ENCODE measurements at regions not wholly inside any gene's neighbourhood (a gene's known extent, or its start where the extent isn't known, plus 50 kb on each side); places are given as distances from the start of the nearest gene placed in this dataset.

GRCh38 chr4:12393631-12394262 lies 965.1 kb upstream of the HS3ST1 start:
- in situ Hi-C loops (cut with HindIII; ENCODE audit: extremely low pct_ligation_motif_present, low pct_unique_long_range_greater_than_20kb): no loop called here
- intact Hi-C loops (cut with micrococcal nuclease; ENCODE audit: unreplicated experiment): no loop called here
- Histone ChIP-seq H3K4me3 (replicated peaks in 1 of 3; ENCODE audit: insufficient read depth in 1 of 3, low read depth in 2 of 3, low read length in 3 of 3) (no peak overlapping the region), H3K27ac (ENCODE audit: extremely low read length, insufficient read depth, low read length) (no peak overlapping the region), H4K20me1 (ENCODE audit: insufficient read depth, low read length) (no peaks in the 10 kb centered on the region), H3K27me3 (ENCODE audit: control insufficient read depth in 1 of 2, insufficient read depth in 2 of 2, low read length in 2 of 2) (no peaks in the 10 kb centered on the region), H3K36me3 (replicated peaks in 1 of 2; ENCODE audit: control insufficient read depth in 1 of 2, insufficient read depth in 2 of 2, low read length in 2 of 2) (no peaks in the 10 kb centered on the region), H3K4me1 (ENCODE audit: insufficient read depth, low read length) (no peaks in the 10 kb centered on the region), H3K79me2 (ENCODE audit: insufficient read depth, low read length) (no peaks in the 10 kb centered on the region), H3K9ac (ENCODE audit: insufficient read depth, low read depth, low read length) (no peak overlapping the region), H3K4me2 (ENCODE audit: low read depth, low read length) (no peak overlapping the region), H2AFZ (ENCODE audit: low read length) (no peak overlapping the region), H3K9me3 (ENCODE audit: low read length) (peaks cover 28% of the 10 kb centered on the region)
- WGBS (ENCODE audit: low lambda C conversion rate): 0% methylated on average over 2 of the region's 2 CpGs
- ChIA-PET POLR2A (no interaction called here), CTCF (ENCODE audit: low intra/inter-chr PET ratio, low total read pairs) (no interaction called here)
- no peak for TF ChIP-seq GLI4 (CRISPR knock-in tag; IDR thresholded peaks at IDR 0.05; ENCODE audit: borderline replicate concordance)
- TF ChIP-seq ZNF33B (CRISPR knock-in tag; IDR thresholded peaks at IDR 0.05): no peak
- no peak for TF ChIP-seq PAX8 (CRISPR knock-in tag; IDR thresholded peaks at IDR 0.05; ENCODE audit: borderline replicate concordance)
- TF ChIP-seq, protein P1, sequence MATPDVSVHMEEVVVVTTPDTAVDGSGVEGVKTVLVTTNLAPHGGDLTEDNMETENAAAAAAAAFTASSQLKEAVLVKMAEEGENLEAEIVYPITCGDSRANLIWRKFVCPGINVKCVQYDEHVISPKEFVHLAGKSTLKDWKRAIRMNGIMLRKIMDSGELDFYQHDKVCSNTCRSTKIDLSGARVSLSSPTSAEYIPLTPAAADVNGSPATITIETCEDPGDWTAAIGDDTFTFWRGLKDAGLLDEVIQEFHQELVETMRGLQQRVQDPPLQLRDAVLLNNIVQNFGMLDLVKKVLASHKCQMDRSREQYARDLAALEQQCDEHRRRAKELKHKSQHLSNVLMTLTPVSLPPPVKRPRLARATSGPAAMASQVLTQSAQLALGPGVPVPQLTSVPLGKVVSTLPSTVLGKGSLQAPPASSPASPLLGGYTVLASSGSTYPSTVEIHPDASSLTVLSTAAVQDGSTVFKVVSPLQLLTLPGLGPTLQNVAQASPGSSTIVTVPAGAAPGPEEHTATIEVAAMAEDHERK (CRISPR knock-in tag; IDR thresholded peaks at IDR 0.05; ENCODE audit: low read depth): no peak
- no peak for TF ChIP-seq CBX1 (IDR thresholded peaks at IDR 0.05; ENCODE audit: low read depth)
- TF ChIP-seq, protein P2, sequence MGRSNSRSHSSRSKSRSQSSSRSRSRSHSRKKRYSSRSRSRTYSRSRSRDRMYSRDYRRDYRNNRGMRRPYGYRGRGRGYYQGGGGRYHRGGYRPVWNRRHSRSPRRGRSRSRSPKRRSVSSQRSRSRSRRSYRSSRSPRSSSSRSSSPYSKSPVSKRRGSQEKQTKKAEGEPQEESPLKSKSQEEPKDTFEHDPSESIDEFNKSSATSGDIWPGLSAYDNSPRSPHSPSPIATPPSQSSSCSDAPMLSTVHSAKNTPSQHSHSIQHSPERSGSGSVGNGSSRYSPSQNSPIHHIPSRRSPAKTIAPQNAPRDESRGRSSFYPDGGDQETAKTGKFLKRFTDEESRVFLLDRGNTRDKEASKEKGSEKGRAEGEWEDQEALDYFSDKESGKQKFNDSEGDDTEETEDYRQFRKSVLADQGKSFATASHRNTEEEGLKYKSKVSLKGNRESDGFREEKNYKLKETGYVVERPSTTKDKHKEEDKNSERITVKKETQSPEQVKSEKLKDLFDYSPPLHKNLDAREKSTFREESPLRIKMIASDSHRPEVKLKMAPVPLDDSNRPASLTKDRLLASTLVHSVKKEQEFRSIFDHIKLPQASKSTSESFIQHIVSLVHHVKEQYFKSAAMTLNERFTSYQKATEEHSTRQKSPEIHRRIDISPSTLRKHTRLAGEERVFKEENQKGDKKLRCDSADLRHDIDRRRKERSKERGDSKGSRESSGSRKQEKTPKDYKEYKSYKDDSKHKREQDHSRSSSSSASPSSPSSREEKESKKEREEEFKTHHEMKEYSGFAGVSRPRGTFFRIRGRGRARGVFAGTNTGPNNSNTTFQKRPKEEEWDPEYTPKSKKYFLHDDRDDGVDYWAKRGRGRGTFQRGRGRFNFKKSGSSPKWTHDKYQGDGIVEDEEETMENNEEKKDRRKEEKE (IDR thresholded peaks at IDR 0.05): no peak
- no peak for TF ChIP-seq ZNF318 (CRISPR knock-in tag; IDR thresholded peaks at IDR 0.05)
- no peak for TF ChIP-seq FOXJ3 (CRISPR knock-in tag; IDR thresholded peaks at IDR 0.05; ENCODE audit: borderline replicate concordance)
- TF ChIP-seq, protein P3, sequence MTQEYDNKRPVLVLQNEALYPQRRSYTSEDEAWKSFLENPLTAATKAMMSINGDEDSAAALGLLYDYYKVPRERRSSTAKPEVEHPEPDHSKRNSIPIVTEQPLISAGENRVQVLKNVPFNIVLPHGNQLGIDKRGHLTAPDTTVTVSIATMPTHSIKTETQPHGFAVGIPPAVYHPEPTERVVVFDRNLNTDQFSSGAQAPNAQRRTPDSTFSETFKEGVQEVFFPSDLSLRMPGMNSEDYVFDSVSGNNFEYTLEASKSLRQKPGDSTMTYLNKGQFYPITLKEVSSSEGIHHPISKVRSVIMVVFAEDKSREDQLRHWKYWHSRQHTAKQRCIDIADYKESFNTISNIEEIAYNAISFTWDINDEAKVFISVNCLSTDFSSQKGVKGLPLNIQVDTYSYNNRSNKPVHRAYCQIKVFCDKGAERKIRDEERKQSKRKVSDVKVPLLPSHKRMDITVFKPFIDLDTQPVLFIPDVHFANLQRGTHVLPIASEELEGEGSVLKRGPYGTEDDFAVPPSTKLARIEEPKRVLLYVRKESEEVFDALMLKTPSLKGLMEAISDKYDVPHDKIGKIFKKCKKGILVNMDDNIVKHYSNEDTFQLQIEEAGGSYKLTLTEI (CRISPR knock-in tag; conservative IDR thresholded peaks at IDR 0.05): no peak
- ATAC-seq: no peak
- no TSS peak for BruUV-seq (replicated peaks)
- no peak for FAIRE-seq
- no peak for DNase-seq (ENCODE audit: low spot score)

All from HepG2 (cell line).